AG09319 (cell line): ENCODE measurements at regions not wholly inside any gene's neighbourhood (a gene's known extent, or its start where the extent isn't known, plus 50 kb on each side); places are given as distances from the start of the nearest gene placed in this dataset.

Experiments
- DNase-seq: peaks from one replicate; pipeline ENCODE4 v3.0.0-alpha.2; 2010; ENCODE audit warnings: low read depth; ENCODE audit errors: extremely low read depth
- CTCF ChIP-seq: IDR thresholded peaks from 2 replicates; pipeline ENCODE4 v1.5.1; 2011; ENCODE audit warnings: low read depth, mild to moderate bottlenecking, inconsistent platforms, low read length, moderate library complexity

- DNase-seq: no peak
- TF ChIP-seq CTCF: no peak
Measured at GRCh38 chr7:37534893-37535610, 86.4 kb upstream of the ELMO1 start.

GRCh38 chr7:37535841-37536240, 87.2 kb upstream of the ELMO1 start:
- TF ChIP-seq CTCF: no peak
- no peak for DNase-seq

- TF ChIP-seq CTCF: no peak
- DNase-seq: no peak
Measured at GRCh38 chr7:37536706-37537105, 88.0 kb upstream of the ELMO1 start.

- TF ChIP-seq CTCF: no peak
- no peak for DNase-seq
Measured at GRCh38 chr7:37537439-37537838, 88.8 kb upstream of the ELMO1 start.

- no peak for DNase-seq
- TF ChIP-seq CTCF: no peak
Measured at GRCh38 chr7:37538945-37539344, 90.3 kb upstream of the ELMO1 start.

- no peak for TF ChIP-seq CTCF
Measured at GRCh38 chr7:37540917-37541316, 92.3 kb upstream of the ELMO1 start.

GRCh38 chr7:37541810-37542443, 93.3 kb upstream of the ELMO1 start:
- no peak for DNase-seq
- no peak for TF ChIP-seq CTCF

More at GRCh38 chr7:37540917-37541316, 92.3 kb upstream of the ELMO1 start:
- no peak for DNase-seq
